ENCODE measurements at regions not wholly inside any gene's neighbourhood (a gene's known extent, or its start where the extent isn't known, plus 50 kb on each side); places are given as distances from the start of the nearest gene placed in this dataset.

DNA sequence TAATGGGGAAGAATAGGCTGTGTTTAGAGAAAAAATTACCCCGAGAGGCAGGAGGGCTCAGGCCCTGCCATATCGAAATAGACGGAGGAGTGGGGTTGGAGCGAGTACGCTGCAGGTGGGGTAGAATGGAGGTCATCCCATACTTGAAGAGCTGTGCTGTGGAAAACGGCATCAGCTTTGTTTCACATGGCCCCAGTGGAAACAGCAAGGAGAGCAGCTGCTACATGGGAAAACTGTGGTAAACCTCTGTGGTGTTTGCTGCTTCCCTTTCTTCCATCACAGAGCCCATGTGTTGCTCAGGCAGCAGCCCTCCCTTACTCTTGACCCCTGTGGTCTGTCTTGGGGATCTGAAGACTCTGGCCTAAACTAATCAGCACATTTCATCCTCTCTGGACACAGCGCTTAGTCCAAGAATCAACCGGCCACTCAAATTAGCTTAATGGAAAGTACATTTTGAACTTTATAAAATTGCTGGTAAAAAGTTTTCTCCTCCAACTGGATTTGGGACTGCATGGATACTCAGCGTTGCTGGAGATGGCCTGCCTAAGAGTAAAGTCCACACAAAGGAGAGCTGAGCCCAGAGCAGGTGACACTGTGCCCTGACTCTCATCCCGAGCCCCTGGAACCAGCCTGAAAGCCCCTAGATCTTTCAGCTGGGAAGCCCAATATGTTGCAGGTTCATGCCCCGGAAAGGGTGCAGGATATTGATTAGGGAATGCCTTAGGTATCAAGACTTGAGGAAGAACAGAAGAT is 127.1 kb upstream of the GADD45A start:
- H3K4me1 ChIP-seq (ENCODE audit: insufficient read depth, low read length): no peaks in the 10 kb centered on the region
- H4K20me1 ChIP-seq (ENCODE audit: control insufficient read depth, insufficient read depth, insufficient read length): no peaks in the 10 kb centered on the region
- H3K27ac Mint-ChIP-seq: no peak overlapping the region
- H3K4me1 Mint-ChIP-seq: 0 out of 4 replicates have a peak, but pooled peaks cover 0 to 6% of the 10 kb centered on the region in 2 experiments
- no peak overlapping the region for H2BK20ac ChIP-seq (ENCODE audit: low read depth, low read length, poor library complexity, severe bottlenecking)
- no peaks in the 10 kb centered on the region for H3K36me3 Mint-ChIP-seq (ENCODE audit: insufficient read depth in 1 of 3, low read depth in 3 of 3)
- no peak overlapping the region for H3K4ac ChIP-seq (ENCODE audit: low read depth, low read length)
- H3K4me2 ChIP-seq (ENCODE audit: insufficient read depth, insufficient read length, low read length): no peak overlapping the region
- no peak for DNase-seq
- TF ChIP-seq, protein P1, sequence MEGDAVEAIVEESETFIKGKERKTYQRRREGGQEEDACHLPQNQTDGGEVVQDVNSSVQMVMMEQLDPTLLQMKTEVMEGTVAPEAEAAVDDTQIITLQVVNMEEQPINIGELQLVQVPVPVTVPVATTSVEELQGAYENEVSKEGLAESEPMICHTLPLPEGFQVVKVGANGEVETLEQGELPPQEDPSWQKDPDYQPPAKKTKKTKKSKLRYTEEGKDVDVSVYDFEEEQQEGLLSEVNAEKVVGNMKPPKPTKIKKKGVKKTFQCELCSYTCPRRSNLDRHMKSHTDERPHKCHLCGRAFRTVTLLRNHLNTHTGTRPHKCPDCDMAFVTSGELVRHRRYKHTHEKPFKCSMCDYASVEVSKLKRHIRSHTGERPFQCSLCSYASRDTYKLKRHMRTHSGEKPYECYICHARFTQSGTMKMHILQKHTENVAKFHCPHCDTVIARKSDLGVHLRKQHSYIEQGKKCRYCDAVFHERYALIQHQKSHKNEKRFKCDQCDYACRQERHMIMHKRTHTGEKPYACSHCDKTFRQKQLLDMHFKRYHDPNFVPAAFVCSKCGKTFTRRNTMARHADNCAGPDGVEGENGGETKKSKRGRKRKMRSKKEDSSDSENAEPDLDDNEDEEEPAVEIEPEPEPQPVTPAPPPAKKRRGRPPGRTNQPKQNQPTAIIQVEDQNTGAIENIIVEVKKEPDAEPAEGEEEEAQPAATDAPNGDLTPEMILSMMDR (conservative IDR thresholded peaks at IDR 0.05): no peak
- H3K27me3 Mint-ChIP-seq (ENCODE audit: low read depth): peaks cover 20% of the 10 kb centered on the region
- no peak overlapping the region for H2AFZ ChIP-seq (ENCODE audit: low read length)
- no peak overlapping the region for H3K14ac ChIP-seq (ENCODE audit: insufficient read depth, low read length)
- no peak overlapping the region for H2BK120ac ChIP-seq (ENCODE audit: low read depth, low read length, poor library complexity, severe bottlenecking)
- H2AK5ac ChIP-seq (ENCODE audit: insufficient read length, low read length): no peak overlapping the region
- no peak overlapping the region for H3K9ac ChIP-seq (ENCODE audit: extremely low read depth, insufficient read length, low read length)
- H3K9me3 Mint-ChIP-seq: no peaks in the 10 kb centered on the region
- H2BK15ac ChIP-seq (ENCODE audit: low read depth, low read length): no peak overlapping the region
- no peak overlapping the region for H3K27ac ChIP-seq (ENCODE audit: insufficient read length, low read depth, low read length)
- H4K91ac ChIP-seq (ENCODE audit: insufficient read length, low read depth, low read length): no peak overlapping the region
- no peak overlapping the region for H2BK5ac ChIP-seq (ENCODE audit: insufficient read length, low read length)
- H3K79me1 ChIP-seq (ENCODE audit: insufficient read depth, low read depth, low read length, poor library complexity, severe bottlenecking): no peaks in the 10 kb centered on the region
- no peak overlapping the region for H3K4me3 Mint-ChIP-seq
- H4K5ac ChIP-seq (ENCODE audit: insufficient read length, low read depth, low read length): no peak overlapping the region
- no peak overlapping the region for H3K56ac ChIP-seq (ENCODE audit: insufficient read length, low read depth, low read length)
- H2BK12ac ChIP-seq (ENCODE audit: insufficient read length, low read depth, low read length): no peak overlapping the region
- no peaks in the 10 kb centered on the region for H3K9me3 ChIP-seq (ENCODE audit: control insufficient read depth, low read depth, low read length)
- no CpG with 5 or more reads among the region's 11 CpGs for WGBS (ENCODE audit: extremely low coverage, insufficient read length, low lambda C conversion rate)
- no peak overlapping the region for H3T11ph ChIP-seq (ENCODE audit: low read length)
- H3K23ac ChIP-seq (ENCODE audit: insufficient read length, low read depth, low read length): no peak overlapping the region
- no peaks in the 10 kb centered on the region for H3K79me2 ChIP-seq (ENCODE audit: insufficient read depth, low read length)
- H3K27me3 ChIP-seq (ENCODE audit: insufficient read depth, low read length): peaks cover 2% of the 10 kb centered on the region; the same call in 1 of the 2 replicates
- H3K23me2 ChIP-seq (ENCODE audit: insufficient read length, low read depth, low read length, poor library complexity, severe bottlenecking): no peaks in the 10 kb centered on the region
- no peak overlapping the region for H3K18ac ChIP-seq (ENCODE audit: insufficient read length, low read depth, low read length)
- no peak overlapping the region for H4K8ac ChIP-seq (replicated peaks; ENCODE audit: insufficient read length, low read depth, low read length)

Data from H9 (cell line).